HuH-7 (cell line): ENCODE measurements at regions not wholly inside any gene's neighbourhood (a gene's known extent, or its start where the extent isn't known, plus 50 kb on each side); places are given as distances from the start of the nearest gene placed in this dataset.

ENCODE experiments used
- DNase-seq: peaks from one replicate; pipeline ENCODE4 v3.0.0; 2011; ENCODE audit warnings: low spot score

DNA sequence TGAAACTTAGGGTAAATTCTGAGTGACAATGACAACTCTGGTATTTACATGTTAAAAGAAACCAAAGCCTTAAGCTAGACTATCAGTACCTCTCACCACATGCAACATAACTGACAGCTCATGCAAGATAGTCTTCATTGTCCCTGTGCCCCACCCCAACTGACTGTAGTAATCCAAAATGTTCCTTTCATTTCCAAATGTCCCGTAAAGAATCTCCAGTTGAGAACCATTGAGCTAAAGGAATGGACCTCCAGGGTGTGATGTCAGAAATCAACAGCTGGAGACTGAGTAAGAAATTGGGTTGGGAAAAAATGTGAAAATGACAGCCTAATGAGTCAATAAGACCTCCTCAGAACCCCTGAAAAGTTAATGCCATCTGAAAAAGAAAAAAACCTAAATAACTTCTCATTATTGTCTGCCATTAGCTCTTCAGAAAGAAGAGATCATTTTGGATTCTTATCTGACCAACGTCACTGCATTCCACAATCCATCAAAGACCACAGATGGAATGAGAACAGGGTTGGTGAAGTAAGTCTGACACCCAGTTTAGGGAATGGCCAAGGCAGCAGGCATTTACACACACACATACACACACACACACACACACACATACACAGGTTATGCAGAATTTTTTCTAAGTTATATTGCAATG lies 51.7 kb upstream of the ACVR2A start:
- DNase-seq = no peak

- DNase-seq = no peak
These were observed 54.2 kb upstream of the ACVR2A start for GRCh38 chr2:147790580-147790979.

GRCh38 chr2:147789720-147790119 lies 55.1 kb upstream of the ACVR2A start:
- DNase-seq = no peak

- no peak for DNase-seq
These were observed 55.5 kb upstream of the ACVR2A start for GRCh38 chr2:147789287-147789686.

GRCh38 chr2:147782141-147782930 lies 62.5 kb upstream of the ACVR2A start:
- DNase-seq = no peak

- DNase-seq = no peak
These were observed 65.4 kb upstream of the ACVR2A start for GRCh38 chr2:147779440-147779839.

DNA sequence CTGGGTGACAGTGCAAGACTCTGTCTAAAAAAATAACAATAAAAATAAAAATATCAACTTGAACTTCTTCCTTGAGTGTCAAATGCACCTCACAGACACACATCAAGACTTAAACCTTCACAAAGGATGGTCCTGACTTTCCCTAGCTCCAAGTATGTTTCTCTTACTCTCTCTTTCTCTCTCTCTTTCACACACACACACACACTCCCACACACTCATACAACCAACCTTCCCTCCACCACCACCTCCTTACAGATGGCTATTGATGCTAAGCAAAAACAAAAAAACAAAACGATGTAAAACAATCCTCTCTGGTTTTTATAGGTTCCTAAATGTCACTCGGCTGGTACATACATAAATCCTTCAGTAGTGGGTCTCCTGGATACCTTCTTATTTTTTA lies 67.4 kb upstream of the ACVR2A start:
- no peak for DNase-seq

DNA sequence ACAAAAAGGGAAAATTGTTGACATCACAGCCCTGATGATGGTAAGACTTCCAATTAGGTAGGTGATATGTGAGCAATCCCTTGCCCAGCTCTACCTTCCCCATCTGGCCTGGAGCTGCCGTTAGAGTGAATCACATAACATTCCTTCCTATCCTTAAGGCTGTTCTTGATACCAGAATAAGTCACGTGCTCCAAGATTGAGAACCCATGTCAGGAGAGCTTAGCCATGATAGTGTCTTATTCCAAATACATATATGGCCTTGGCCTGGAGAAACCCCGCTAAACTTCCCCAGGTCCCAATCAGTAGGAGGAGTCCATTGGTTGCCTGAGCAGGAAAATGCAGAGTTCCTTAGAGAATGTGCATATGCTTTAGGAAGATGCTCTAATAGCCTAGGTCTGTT lies 70.0 kb upstream of the ACVR2A start:
- DNase-seq = no peak

DNA sequence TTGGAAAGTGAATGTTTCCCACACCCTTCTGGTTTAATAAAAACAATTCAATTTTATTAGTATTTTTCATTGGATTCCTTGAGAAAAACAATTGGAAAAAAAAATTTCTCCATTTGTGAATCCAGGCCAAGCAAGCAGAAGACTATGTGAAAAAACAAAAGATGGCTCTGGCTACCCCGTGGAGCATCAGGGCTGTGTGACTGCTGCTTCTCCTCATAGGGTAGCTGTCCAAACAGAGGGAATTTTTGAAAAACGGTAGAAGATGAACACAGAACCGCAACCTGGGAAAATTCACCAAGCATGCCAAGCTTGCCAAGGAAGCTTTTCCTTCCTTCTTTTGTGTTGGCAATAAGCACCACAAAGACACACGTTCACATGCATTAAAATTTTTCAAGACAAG lies 71.3 kb upstream of the ACVR2A start:
- DNase-seq = no peak

- DNase-seq = no peak
These were observed 72.0 kb upstream of the ACVR2A start for GRCh38 chr2:147772781-147773180.

DNA sequence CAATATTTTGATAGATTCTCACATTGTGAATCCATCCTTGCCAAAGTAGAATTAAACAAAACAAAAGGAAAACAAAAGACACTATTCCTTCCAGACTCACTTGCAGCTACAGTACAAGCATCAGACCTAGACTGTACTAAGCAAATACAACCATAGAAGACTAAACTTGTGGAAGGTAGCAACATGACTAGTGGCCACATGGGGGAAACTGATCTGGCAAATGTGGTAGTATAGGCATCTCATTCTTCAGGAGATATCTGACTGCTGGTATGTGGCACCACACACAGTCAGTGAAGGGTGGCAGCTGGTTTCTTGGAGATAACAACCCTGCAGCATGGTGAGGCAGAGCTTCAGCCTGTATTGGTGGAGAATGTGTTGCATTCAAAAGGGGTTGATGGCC lies 81.0 kb upstream of the ACVR2A start:
- DNase-seq = no peak

- no peak for DNase-seq
These were observed 83.8 kb upstream of the ACVR2A start for GRCh38 chr2:147760984-147761383.

DNA sequence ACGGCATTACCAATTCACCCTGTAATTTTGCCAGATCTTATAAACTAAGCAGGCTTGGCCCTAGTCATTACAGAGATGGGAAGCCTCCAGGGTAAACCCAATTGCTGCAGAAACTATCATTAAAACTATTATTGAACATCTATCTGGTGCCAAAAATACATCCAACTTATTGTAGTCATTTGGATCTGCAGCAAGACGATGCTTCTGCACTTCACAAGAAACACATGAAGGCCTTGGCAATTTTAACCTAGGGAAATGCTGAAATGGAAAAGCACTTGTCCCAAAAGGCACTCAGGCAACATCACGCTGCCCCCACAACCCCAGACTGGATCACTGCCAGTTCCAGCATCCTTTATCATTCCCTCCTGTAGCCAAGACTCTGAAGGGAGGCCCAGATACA lies 85.3 kb upstream of the ACVR2A start:
- DNase-seq = no peak

DNA sequence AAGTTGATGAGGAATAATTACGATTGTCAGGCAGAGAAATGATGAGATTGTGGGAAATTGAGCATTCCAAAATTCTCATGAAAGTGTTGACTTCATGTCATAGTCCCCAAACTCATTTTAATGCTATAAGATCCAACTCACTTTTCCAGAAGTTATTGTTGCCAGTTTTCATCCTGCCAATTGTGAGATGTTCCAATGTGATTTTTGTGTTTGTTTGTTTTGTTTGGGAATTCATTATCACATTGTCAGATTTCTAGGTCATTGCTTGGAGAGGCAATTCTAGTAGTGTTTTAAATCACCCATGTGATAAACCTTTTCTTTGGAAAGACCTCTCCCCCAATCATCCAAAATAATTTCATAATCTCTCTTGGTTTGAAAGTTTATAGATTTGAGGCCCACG lies 86.0 kb upstream of the ACVR2A start:
- DNase-seq = no peak

GRCh38 chr2:147756069-147756468 lies 88.8 kb upstream of the ACVR2A start:
- DNase-seq = no peak

DNA sequence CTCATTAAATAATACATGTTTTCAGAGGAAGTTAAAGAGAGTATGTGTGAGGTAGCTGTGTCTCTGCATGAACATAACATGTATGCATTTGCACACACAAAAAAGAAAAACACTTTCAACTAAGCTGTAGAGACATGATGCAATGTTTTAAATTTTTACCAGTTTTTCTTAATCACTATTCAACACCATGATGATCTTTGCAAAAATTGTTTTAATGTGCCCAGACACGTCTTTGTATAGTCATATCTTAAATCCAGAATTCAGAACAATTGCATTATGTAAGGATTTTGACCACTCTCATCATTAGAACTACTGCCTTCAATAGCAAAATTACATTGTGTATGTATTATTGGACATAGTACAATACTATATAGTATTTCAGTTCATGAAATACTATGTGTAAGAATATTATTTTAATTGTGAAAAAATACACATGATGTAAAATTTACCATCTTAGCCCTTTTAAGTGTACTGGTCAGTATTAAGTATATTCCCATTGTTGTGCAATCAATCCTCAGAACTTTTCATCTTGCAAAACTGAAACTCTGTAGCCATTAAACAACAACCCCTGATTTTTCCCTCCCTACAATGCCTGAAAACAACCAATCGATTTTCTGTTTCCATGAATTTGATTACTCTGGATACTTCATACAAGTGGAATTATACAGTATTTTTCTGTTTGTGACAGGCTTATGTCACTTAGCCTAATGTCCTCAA lies 104.5 kb upstream of the ACVR2A start:
- DNase-seq = no peak

DNA sequence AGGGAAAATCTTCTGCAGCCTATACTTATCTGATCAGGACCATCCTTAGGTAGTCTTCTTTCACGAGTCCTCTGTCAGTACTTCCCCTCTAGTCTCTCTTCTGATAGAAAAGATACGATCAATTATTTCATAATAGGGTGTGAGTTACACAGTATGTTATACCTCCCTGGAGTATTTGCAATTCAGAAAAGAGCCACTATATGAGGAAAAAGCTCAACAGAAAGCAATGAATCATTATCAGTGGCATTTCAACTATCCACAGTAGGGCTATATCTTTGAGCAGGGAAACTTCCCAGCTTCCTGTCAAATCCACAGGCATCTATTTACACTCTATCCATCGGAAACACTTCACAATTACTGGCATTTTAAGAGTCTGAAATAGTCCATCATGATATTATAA lies 105.3 kb upstream of the ACVR2A start:
- DNase-seq = no peak

GRCh38 chr2:147718831-147719230 lies 126.0 kb upstream of the ACVR2A start:
- no peak for DNase-seq

- no peak for DNase-seq
These were observed 127.9 kb upstream of the ACVR2A start for GRCh38 chr2:147716906-147717305.

DNA sequence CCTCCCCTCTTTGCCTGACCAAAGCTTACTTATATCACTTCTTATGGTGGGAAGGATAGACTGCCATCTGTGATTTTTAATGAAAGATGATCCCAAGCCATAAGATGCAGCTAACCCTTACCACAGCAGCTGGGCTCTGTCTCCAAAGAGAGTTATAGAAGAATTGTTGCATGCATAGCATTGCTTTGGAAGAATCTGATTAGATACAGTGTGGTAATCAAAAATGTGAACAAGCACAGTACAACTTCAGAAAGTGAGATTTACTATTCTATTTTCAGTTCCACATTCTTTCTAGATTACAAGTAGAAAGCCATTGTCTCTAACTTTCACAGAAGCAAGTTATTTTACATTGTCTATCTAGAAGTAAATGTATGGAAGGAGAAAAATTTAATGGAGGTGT lies 129.0 kb upstream of the ACVR2A start:
- DNase-seq = no peak

- DNase-seq = no peak
These were observed 130.2 kb upstream of the ACVR2A start for GRCh38 chr2:147714582-147714981.

GRCh38 chr2:147713349-147713748 lies 131.5 kb upstream of the ACVR2A start:
- no peak for DNase-seq

DNA sequence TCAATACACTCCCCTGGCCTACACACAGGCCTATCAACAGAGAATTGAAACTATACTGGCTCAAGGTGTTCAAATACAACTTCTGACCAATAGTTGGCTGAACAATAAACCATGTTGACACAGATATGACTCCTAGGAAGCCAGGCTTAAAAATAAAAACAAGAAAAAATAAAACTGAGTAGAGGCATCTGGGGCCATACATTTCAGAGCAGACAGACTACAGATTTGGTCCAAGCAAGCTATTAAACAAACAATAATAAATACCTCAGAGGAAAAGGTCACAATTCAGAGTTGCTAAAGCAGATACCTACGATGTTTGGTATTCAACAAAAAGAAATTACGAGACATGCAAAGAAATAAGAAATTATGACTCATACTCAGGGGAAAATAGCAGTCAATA lies 132.8 kb upstream of the ACVR2A start:
- no peak for DNase-seq
